Stimulated activated memory B cell treated with anti-CD40 and anti-IgM and Interleukin-4, amounts not matched to agents 10 μg/mL and 1 μg/mL and 100 μg/mL, for 72 hours (primary cell): ENCODE measurements at regions not wholly inside any gene's neighbourhood (a gene's known extent, or its start where the extent isn't known, plus 50 kb on each side); places are given as distances from the start of the nearest gene placed in this dataset.

ENCODE experiments used
- ATAC-seq: fragments of 150-1000 bp; cut with Tn5 transposase; 2 replicates; pipeline ENCODE4 v1.10.0; 2021
- H3K27ac Mint-ChIP-seq: one replicate; pipeline ENCODE4 v1.8.0; 2022; ENCODE audit warnings: mild to moderate bottlenecking, mixed read lengths
- H3K27me3 Mint-ChIP-seq: one replicate; pipeline ENCODE4 v1.8.0; 2022; ENCODE audit warnings: mixed read lengths
- H3K36me3 Mint-ChIP-seq: one replicate; pipeline ENCODE4 v1.8.0; 2022; ENCODE audit warnings: mixed read lengths
- H3K4me1 Mint-ChIP-seq: one replicate; pipeline ENCODE4 v1.8.0; 2022; ENCODE audit warnings: mixed read lengths
- H3K4me3 Mint-ChIP-seq: one replicate; pipeline ENCODE4 v1.8.0; 2022; ENCODE audit warnings: mild to moderate bottlenecking, moderate library complexity, mixed read lengths
- H3K9me3 Mint-ChIP-seq: one replicate; pipeline ENCODE4 v1.8.0; 2022; ENCODE audit warnings: mixed read lengths

DNA sequence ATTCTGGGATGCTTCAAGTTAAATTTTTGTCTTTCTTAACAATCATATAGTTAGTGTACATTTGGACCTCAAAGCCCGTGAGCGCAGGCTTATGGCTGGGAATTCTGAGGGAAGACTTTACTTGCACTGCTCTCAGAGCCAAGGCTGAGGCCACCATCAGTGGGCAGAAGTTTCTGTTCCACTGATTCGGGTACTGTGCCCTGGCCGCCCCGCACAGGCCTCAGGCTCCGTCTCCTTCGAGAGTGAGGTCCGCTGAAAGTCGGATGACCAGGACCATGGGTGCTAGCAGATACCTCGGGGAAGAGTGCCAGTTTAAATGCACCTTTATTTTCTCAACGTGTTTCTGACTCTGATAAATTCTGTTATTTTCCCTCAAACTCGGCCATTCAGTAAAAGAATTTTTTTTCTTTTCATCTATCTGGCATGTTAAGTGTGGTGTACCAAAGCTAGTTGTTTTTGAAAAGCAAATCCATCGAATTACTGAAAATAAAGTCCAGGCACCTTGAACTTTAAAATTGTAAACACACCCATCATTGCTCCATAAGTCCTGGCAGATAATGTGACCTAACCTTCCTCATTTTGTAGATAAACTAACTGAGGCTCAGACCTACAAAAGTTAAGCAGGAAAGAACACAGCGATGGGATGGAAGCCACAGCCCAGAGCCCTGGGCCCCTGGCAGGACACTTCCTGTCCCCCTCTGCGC, 126.7 kb downstream of the SOX1 start:
- Mint-ChIP-seq H3K27ac (no peak overlapping the region), H3K4me1 (no peaks in the 10 kb centered on the region), H3K9me3 (peaks cover 24% of the 10 kb centered on the region), H3K27me3 (no peaks in the 10 kb centered on the region), H3K4me3 (no peak overlapping the region), H3K36me3 (no peaks in the 10 kb centered on the region)
- ATAC-seq: no peak

- no peaks in the 10 kb centered on the region for H3K27me3 Mint-ChIP-seq
- no peak for ATAC-seq
- no peaks in the 10 kb centered on the region for H3K4me1 Mint-ChIP-seq
- H3K4me3 Mint-ChIP-seq: no peak overlapping the region
- no peaks in the 10 kb centered on the region for H3K36me3 Mint-ChIP-seq
- H3K27ac Mint-ChIP-seq: no peak overlapping the region
- peaks cover 22% of the 10 kb centered on the region for H3K9me3 Mint-ChIP-seq
Measured at GRCh38 chr13:112194167-112194530, 127.2 kb downstream of the SOX1 start.

GRCh38 chr13:112194579-112194978, 127.6 kb downstream of the SOX1 start:
- Mint-ChIP-seq H3K4me3 (no peak overlapping the region), H3K27ac (no peak overlapping the region), H3K4me1 (no peaks in the 10 kb centered on the region), H3K36me3 (no peaks in the 10 kb centered on the region), H3K9me3 (peaks cover 22% of the 10 kb centered on the region), H3K27me3 (no peaks in the 10 kb centered on the region)
- ATAC-seq: no peak

DNA sequence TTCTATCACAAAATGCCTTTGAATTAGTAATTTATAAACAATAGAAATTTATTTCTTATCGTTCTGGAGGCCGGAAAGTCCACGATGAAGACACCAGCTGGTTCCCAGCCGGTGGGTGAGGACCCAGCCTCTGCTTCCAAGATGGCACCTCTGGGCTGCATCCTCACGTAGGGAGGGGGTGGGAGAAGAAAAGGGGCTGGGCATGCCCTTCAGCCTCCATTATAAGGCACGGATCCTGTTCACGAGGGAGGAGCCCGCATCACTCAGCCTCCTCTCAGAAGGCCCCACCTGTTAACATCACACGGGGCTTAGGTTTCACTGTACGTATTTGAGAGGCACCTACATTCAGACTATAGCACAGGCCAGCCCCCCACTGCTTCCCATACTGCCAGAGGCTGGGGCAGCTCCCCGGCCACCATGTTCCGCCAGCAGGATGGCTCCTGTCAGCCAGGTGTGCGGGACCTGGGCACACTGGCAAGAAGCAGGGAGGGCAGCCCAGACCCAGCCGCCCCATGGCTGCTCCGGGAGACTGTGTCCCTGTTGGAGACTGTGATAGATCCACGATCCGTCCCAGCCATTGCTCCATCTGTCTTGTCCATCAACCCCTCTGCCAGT, 131.6 kb downstream of the SOX1 start:
- Mint-ChIP-seq H3K9me3 (peaks cover 10% of the 10 kb centered on the region), H3K36me3 (no peaks in the 10 kb centered on the region), H3K27ac (no peak overlapping the region), H3K27me3 (peaks cover 23% of the 10 kb centered on the region), H3K4me3 (no peak overlapping the region), H3K4me1 (no peaks in the 10 kb centered on the region)
- ATAC-seq: no peak

GRCh38 chr13:112200200-112200599, 133.3 kb downstream of the SOX1 start:
- H3K9me3 Mint-ChIP-seq: peaks cover 10% of the 10 kb centered on the region
- no peaks in the 10 kb centered on the region for H3K36me3 Mint-ChIP-seq
- ATAC-seq: no peak
- H3K4me1 Mint-ChIP-seq: no peaks in the 10 kb centered on the region
- no peak overlapping the region for H3K4me3 Mint-ChIP-seq
- H3K27me3 Mint-ChIP-seq: peaks cover 39% of the 10 kb centered on the region
- no peak overlapping the region for H3K27ac Mint-ChIP-seq

- Mint-ChIP-seq H3K9me3 (no peaks in the 10 kb centered on the region), H3K4me1 (no peaks in the 10 kb centered on the region), H3K4me3 (no peak overlapping the region), H3K27me3 (peaks cover 46% of the 10 kb centered on the region), H3K27ac (no peak overlapping the region), H3K36me3 (no peaks in the 10 kb centered on the region)
- no peak for ATAC-seq
Measured at GRCh38 chr13:112202266-112202665, 135.3 kb downstream of the SOX1 start.

DNA sequence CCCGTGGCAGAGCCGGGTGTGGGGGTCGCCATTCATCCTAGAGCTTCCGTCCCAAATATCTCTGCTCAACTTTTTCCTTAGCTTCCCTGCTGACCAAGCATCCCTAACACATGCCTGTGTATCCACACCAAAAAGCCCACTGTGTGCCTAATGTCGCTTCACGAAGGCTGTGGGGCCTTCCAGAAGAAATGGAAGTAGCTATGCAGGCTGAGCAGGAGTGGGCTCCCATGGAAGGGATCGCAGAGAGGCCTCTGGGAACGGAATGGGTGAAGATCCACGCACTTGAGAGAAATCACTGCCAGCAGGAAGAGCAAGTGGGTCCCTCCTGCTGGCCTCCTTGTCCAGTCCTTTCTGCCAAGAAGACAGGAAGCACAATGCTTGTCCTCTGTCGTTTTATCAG, 136.0 kb downstream of the SOX1 start:
- no peak overlapping the region for H3K27ac Mint-ChIP-seq
- no peak for ATAC-seq
- H3K36me3 Mint-ChIP-seq: no peaks in the 10 kb centered on the region
- peaks cover 53% of the 10 kb centered on the region for H3K27me3 Mint-ChIP-seq
- no peaks in the 10 kb centered on the region for H3K4me1 Mint-ChIP-seq
- H3K9me3 Mint-ChIP-seq: no peaks in the 10 kb centered on the region
- H3K4me3 Mint-ChIP-seq: no peak overlapping the region

- no peak overlapping the region for H3K27ac Mint-ChIP-seq
- H3K27me3 Mint-ChIP-seq: peaks cover 60% of the 10 kb centered on the region
- ATAC-seq: no peak
- no peaks in the 10 kb centered on the region for H3K9me3 Mint-ChIP-seq
- no peaks in the 10 kb centered on the region for H3K4me1 Mint-ChIP-seq
- no peaks in the 10 kb centered on the region for H3K36me3 Mint-ChIP-seq
- H3K4me3 Mint-ChIP-seq: no peak overlapping the region
Measured at GRCh38 chr13:112203614-112204013, 136.7 kb downstream of the SOX1 start.

GRCh38 chr13:112204346-112205327, 137.7 kb downstream of the SOX1 start:
- no peaks in the 10 kb centered on the region for H3K36me3 Mint-ChIP-seq
- no peak overlapping the region for H3K27ac Mint-ChIP-seq
- H3K4me3 Mint-ChIP-seq: no peak overlapping the region
- ATAC-seq: no peak
- no peaks in the 10 kb centered on the region for H3K4me1 Mint-ChIP-seq
- peaks cover 70% of the 10 kb centered on the region for H3K27me3 Mint-ChIP-seq
- no peaks in the 10 kb centered on the region for H3K9me3 Mint-ChIP-seq

DNA sequence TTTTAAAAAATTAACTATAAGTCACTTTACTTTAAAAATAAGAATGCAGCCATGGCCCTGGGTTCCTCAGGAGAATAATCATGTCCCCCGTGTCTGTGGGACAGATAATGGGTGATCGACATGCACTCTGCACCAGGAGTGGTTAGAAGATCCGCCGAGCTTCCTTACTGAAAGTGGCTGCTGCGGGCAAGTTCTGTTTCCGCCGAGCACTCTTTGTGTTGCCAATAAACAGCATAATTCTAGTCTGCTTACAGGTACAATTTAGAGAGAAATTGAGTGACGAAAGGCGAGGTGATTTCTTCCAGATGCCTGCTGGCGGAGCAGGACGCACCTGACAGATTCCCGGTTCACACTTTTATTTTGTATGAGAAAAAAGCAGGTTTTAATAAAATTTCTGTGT, 139.0 kb downstream of the SOX1 start:
- no peaks in the 10 kb centered on the region for H3K9me3 Mint-ChIP-seq
- peaks cover 70% of the 10 kb centered on the region for H3K27me3 Mint-ChIP-seq
- H3K4me3 Mint-ChIP-seq: no peak overlapping the region
- no peaks in the 10 kb centered on the region for H3K4me1 Mint-ChIP-seq
- no peak for ATAC-seq
- H3K27ac Mint-ChIP-seq: no peak overlapping the region
- H3K36me3 Mint-ChIP-seq: no peaks in the 10 kb centered on the region

DNA sequence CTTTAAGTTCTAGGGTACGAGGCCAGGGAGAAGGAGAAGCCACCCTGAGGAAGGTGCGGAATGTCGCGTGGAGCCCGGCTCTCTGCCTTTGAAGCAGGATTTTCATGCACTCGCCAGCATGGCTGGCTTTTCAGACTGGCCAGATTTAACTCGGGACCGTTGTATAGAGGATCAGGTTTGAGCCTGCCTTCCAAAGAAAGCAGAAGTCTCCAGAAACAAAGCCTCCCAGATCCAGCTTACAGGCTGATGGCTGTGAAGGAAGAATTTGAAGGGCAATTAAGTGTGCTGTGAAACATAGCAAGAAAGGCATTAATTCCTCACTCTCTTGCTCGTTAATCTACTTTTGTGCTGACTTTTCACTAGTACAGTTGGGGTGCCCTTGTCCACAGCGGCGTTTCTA, 140.2 kb downstream of the SOX1 start:
- no peak for ATAC-seq
- Mint-ChIP-seq H3K9me3 (no peaks in the 10 kb centered on the region), H3K4me3 (no peak overlapping the region), H3K27ac (no peak overlapping the region), H3K4me1 (no peaks in the 10 kb centered on the region), H3K36me3 (no peaks in the 10 kb centered on the region), H3K27me3 (peaks cover 61% of the 10 kb centered on the region)

DNA sequence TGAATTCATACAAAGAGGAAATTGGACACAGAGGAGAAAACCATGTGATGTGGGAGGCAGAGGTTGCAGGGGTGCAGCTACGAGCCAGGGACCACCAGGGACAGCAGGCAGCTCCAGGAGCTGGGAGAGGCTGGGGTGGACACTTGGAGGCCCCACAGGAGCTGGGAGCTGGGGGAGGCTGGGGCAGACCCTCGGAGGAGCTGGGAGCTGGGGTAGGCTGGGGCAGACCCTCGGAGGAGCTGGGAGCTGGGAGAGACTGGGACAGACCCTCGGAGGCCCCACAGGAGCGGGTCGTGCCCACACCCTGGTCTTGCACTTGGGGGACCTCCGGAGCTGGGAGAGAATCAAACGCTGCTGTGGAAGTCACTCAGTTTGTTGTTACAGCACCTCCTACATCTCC, 141.7 kb downstream of the SOX1 start:
- ATAC-seq: no peak
- H3K4me1 Mint-ChIP-seq: no peaks in the 10 kb centered on the region
- H3K27ac Mint-ChIP-seq: no peak overlapping the region
- peaks cover 46% of the 10 kb centered on the region for H3K27me3 Mint-ChIP-seq
- no peaks in the 10 kb centered on the region for H3K9me3 Mint-ChIP-seq
- no peak overlapping the region for H3K4me3 Mint-ChIP-seq
- H3K36me3 Mint-ChIP-seq: no peaks in the 10 kb centered on the region

GRCh38 chr13:112209266-112209665, 142.3 kb downstream of the SOX1 start:
- no peak overlapping the region for H3K4me3 Mint-ChIP-seq
- H3K27me3 Mint-ChIP-seq: peaks cover 41% of the 10 kb centered on the region
- no peak for ATAC-seq
- no peaks in the 10 kb centered on the region for H3K36me3 Mint-ChIP-seq
- no peaks in the 10 kb centered on the region for H3K9me3 Mint-ChIP-seq
- no peak overlapping the region for H3K27ac Mint-ChIP-seq
- no peaks in the 10 kb centered on the region for H3K4me1 Mint-ChIP-seq

DNA sequence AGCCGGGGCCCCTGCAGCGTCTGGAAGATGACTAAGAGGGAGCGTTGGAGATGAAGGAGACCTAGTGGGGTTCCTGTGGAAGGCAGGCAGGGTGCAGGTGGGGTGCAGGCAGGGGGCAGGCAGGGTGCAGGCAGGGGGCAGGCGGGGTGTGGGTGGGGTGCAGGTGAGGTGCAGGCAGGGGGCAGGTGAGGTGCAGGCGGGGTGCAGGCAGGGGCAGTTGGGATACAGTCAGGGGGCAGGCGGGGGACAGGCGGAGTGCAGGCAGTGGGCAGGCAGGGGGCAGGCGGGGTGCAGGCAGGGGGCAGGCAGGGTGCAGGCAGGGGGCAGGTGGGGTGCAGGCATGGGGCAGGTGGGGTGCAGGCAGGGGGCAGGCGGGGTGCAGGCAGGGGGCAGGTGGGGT, 142.8 kb downstream of the SOX1 start:
- ATAC-seq: peak; percentile 58
- no peaks in the 10 kb centered on the region for H3K4me1 Mint-ChIP-seq
- peaks cover 37% of the 10 kb centered on the region for H3K27me3 Mint-ChIP-seq
- H3K27ac Mint-ChIP-seq: no peak overlapping the region
- H3K36me3 Mint-ChIP-seq: no peaks in the 10 kb centered on the region
- H3K9me3 Mint-ChIP-seq: no peaks in the 10 kb centered on the region
- H3K4me3 Mint-ChIP-seq: no peak overlapping the region

DNA sequence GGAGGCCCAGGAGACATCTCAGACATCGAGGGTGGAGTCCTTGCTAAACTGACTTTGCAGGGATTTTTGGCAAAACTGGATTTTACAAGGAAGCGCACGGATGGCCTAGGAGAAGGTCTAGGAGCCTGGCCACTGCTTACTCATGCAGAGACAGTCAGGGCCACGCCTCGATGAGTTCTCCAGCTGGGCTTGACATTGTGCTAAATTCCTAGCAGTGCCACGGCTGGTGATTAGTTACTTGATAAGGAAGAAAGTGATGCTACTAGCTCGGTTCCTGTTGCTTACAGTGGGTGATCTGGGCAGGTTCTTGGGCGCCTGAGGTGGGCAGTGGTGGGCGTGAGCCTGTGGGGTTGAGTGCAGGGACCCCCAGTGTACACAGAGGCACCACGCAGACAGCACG, 143.4 kb downstream of the SOX1 start:
- Mint-ChIP-seq H3K27ac (no peak overlapping the region), H3K9me3 (no peaks in the 10 kb centered on the region), H3K36me3 (no peaks in the 10 kb centered on the region), H3K4me3 (no peak overlapping the region), H3K27me3 (peaks cover 30% of the 10 kb centered on the region), H3K4me1 (no peaks in the 10 kb centered on the region)
- ATAC-seq: no peak
